ENCODE measurements at regions not wholly inside any gene's neighbourhood (a gene's known extent, or its start where the extent isn't known, plus 50 kb on each side); places are given as distances from the start of the nearest gene placed in this dataset.

GRCh38 chr1:88451856-88452255 is 232.2 kb upstream of the PKN2 start:
- no peaks in the 10 kb centered on the region for H3K36me3 Mint-ChIP-seq (ENCODE audit: low read depth)
- H3K4me3 Mint-ChIP-seq (ENCODE audit: unreplicated experiment), result no peak overlapping the region
- H3K27ac Mint-ChIP-seq (ENCODE audit: unreplicated experiment), result no peak overlapping the region
- peaks cover 18% of the 10 kb centered on the region for H3K27me3 Mint-ChIP-seq (ENCODE audit: low read depth)
- H3K9me3 Mint-ChIP-seq (ENCODE audit: low read depth), result peaks cover 13% of the 10 kb centered on the region
- no peak for DNase-seq (ENCODE audit: low spot score)
- TF ChIP-seq CTCF (IDR thresholded peaks at IDR 0.05), result no peak
- H3K4me1 Mint-ChIP-seq (ENCODE audit: low read depth), result no peaks in the 10 kb centered on the region

- peaks cover 14% of the 10 kb centered on the region for H3K27me3 Mint-ChIP-seq (ENCODE audit: low read depth)
- H3K4me1 Mint-ChIP-seq (ENCODE audit: low read depth), result no peaks in the 10 kb centered on the region
- peaks cover 13% of the 10 kb centered on the region for H3K9me3 Mint-ChIP-seq (ENCODE audit: low read depth)
- H3K4me3 Mint-ChIP-seq (ENCODE audit: unreplicated experiment), result no peak overlapping the region
- H3K27ac Mint-ChIP-seq (ENCODE audit: unreplicated experiment), result no peak overlapping the region
- TF ChIP-seq CTCF (IDR thresholded peaks at IDR 0.05), result no peak
- no peak for DNase-seq (ENCODE audit: low spot score)
- H3K36me3 Mint-ChIP-seq (ENCODE audit: low read depth), result no peaks in the 10 kb centered on the region
Observed at GRCh38 chr1:88453295-88453694, 230.8 kb upstream of the PKN2 start.

GRCh38 chr1:88454781-88455180 is 229.3 kb upstream of the PKN2 start:
- H3K27ac Mint-ChIP-seq (ENCODE audit: unreplicated experiment), result no peak overlapping the region
- peaks cover 18% of the 10 kb centered on the region for H3K27me3 Mint-ChIP-seq (ENCODE audit: low read depth)
- H3K36me3 Mint-ChIP-seq (ENCODE audit: low read depth), result no peaks in the 10 kb centered on the region
- DNase-seq (ENCODE audit: low spot score), result no peak
- H3K4me3 Mint-ChIP-seq (ENCODE audit: unreplicated experiment), result no peak overlapping the region
- peaks cover 2% of the 10 kb centered on the region for H3K9me3 Mint-ChIP-seq (ENCODE audit: low read depth)
- no peak for TF ChIP-seq CTCF (IDR thresholded peaks at IDR 0.05)
- H3K4me1 Mint-ChIP-seq (ENCODE audit: low read depth), result no peaks in the 10 kb centered on the region

GRCh38 chr1:88455621-88456256 is 228.3 kb upstream of the PKN2 start:
- no peaks in the 10 kb centered on the region for H3K36me3 Mint-ChIP-seq (ENCODE audit: low read depth)
- no peak overlapping the region for H3K27ac Mint-ChIP-seq (ENCODE audit: unreplicated experiment)
- H3K27me3 Mint-ChIP-seq (ENCODE audit: low read depth), result peaks cover 19% of the 10 kb centered on the region
- no peak for DNase-seq (ENCODE audit: low spot score)
- H3K4me3 Mint-ChIP-seq (ENCODE audit: unreplicated experiment), result no peak overlapping the region
- no peaks in the 10 kb centered on the region for H3K4me1 Mint-ChIP-seq (ENCODE audit: low read depth)
- H3K9me3 Mint-ChIP-seq (ENCODE audit: low read depth), result no peaks in the 10 kb centered on the region
- no peak for TF ChIP-seq CTCF (IDR thresholded peaks at IDR 0.05)

- Mint-ChIP-seq H3K4me1 (ENCODE audit: low read depth) (no peaks in the 10 kb centered on the region), H3K36me3 (ENCODE audit: low read depth) (no peaks in the 10 kb centered on the region), H3K9me3 (ENCODE audit: low read depth) (no peaks in the 10 kb centered on the region), H3K27me3 (ENCODE audit: low read depth) (peaks cover 33% of the 10 kb centered on the region), H3K4me3 (ENCODE audit: unreplicated experiment) (no peak overlapping the region), H3K27ac (ENCODE audit: unreplicated experiment) (no peak overlapping the region)
- no peak for TF ChIP-seq CTCF (IDR thresholded peaks at IDR 0.05)
- DNase-seq (ENCODE audit: low spot score), result no peak
Observed at GRCh38 chr1:88457197-88457596, 226.9 kb upstream of the PKN2 start.
